ENCODE measurements at regions not wholly inside any gene's neighbourhood (a gene's known extent, or its start where the extent isn't known, plus 50 kb on each side); places are given as distances from the start of the nearest gene placed in this dataset.
"Not testable (repeated sequence)": the region's sequence is repeated elsewhere in the genome, so short reads cannot be mapped to it uniquely, and the experiment has no call there.

- DNase-seq: no peak
Measured at GRCh38 chr9:71361357-71361756, 239.9 kb upstream of the TRPM3 start.

DNA sequence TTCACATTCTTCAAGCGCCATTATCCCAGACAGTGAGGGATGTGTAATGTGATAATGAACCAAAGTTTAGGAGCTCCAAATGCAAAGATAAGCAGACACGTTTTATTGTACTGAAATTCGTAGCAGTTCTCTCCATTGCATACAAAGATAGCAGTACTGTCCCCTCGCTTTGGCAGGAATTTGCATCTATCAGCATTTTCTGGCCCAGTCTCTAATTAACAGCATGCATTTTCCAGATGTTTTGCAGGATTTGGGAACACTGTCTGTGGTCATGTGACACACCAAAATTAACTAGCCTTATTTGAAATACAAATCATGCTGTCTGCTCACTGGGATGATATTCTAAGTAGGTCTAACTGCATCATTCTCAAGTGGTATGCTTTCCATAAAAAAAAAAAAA lies 235.9 kb upstream of the TRPM3 start:
- DNase-seq: no peak

DNA sequence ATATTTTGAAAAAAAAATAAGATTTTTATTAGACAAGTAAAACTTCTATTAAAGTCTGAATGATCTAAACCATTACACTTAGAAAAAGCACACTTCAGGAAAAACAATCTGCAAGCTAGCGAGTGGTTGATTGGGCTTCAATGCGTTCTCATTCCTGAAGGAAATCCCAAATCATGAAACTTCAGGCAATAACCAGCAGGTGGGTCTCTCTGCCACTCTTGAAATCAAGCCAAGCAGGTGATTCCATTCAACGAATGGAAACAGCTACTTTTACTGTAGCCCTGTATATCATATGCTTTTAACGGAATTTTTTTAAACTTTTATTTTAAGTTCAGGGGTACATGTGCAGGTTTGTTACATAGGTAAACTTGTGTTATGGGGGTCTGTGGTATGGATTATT lies 234.5 kb upstream of the TRPM3 start:
- no peak for DNase-seq

DNA sequence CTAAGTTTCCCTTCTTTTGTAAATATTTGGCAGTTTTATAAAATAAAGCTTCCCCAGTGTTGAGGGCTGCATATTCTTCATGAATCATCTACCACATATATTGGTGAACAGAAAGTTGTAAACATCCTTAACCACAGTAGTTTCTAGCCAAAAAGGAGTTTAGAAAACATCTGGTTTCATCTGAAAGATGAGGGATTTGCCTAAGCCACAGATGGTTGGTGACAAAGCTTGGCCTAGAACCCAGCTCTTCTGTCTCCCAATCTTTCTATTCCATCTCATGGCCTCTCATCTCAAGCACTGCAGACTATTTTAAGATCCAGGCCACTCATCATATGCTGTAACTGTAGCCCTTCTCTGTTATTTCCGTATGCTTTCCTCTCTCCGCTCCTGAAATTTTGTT lies 232.3 kb upstream of the TRPM3 start:
- DNase-seq: no peak

GRCh38 chr9:71352837-71353236 lies 231.4 kb upstream of the TRPM3 start:
- no peak for DNase-seq

GRCh38 chr9:71349218-71349617 lies 227.8 kb upstream of the TRPM3 start:
- no peak for DNase-seq

DNA sequence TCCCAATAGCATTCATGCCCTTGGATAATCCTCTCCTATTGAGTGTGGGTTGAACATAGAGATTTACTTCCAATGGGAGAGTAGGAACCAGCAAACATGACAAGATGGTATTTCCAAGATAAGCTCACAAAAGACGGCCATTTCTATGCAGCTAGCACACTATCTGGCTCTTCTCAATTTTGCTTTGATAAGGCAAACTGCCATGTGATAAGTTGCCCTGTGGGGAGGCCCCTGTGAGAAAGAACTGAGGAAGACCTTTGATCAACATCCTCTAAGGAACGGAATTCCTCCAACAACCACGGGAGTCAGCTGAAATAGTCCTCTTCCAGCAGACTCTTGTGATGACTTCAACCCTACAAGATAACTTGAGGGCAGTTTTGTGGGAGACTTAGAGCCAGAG lies 211.9 kb upstream of the TRPM3 start:
- no peak for DNase-seq

DNA sequence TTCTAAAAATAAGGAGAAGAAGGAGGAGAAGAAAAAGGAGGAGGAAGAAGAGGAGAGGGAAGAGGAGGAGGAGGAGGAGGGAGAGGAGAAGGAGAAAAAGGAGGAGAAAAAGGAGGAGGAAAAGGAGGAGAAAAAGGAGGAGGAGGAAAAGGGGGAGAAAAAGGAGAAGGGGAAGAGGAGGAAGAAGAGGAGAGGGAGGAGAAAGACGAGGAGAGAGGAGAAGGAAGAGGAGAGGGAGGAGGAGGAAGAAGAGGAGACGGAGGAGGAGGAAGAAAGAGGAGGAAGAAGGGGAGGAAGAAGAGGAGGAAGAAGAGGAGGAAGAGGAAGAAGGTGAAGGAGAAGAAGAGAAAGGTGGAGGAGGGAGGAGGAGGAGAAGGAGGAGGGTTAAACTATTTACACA lies 210.2 kb upstream of the TRPM3 start:
- DNase-seq: no peak

DNA sequence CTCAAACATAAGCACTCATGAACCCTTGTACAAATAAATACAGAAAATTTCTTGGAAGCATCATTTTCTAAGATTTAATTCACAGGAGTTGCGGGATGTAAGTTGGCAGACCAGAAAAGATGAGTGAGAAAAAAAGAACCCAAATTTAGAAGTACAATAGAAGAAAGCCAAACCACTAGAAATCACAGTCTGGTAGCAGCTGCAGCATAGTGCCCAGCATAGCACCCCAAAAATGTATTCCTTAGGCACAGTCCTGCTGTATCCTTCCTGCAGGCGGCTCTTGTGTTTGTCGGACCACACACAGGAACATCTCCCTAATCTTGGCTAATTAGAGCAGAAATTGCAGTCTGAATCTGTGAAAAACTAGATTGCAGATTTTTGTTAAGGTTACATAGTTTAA lies 208.5 kb upstream of the TRPM3 start:
- no peak for DNase-seq

GRCh38 chr9:71326360-71326759 lies 204.9 kb upstream of the TRPM3 start:
- DNase-seq: no peak

GRCh38 chr9:71323357-71323756 lies 201.9 kb upstream of the TRPM3 start:
- no peak for DNase-seq

DNA sequence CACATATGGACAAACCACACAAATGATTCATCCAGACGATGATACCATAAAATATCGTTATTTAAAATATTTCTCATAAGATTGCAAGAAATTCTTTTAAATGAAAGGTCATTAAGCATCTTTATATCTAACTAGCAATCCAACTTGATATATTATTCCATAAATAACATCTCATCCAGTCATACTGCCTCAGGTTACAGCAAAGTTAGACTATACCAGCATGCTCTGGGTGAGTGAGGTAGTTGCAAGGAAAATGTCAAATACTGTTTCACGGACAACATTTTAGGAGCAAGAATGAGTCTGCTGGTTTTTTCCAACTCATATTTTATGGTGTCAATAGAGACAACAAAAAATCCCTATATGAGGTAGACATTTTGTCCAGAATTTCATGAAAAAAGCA lies 200.9 kb upstream of the TRPM3 start:
- DNase-seq: no peak

GRCh38 chr9:71308454-71308853 lies 187.0 kb upstream of the TRPM3 start:
- DNase-seq: no peak

DNA sequence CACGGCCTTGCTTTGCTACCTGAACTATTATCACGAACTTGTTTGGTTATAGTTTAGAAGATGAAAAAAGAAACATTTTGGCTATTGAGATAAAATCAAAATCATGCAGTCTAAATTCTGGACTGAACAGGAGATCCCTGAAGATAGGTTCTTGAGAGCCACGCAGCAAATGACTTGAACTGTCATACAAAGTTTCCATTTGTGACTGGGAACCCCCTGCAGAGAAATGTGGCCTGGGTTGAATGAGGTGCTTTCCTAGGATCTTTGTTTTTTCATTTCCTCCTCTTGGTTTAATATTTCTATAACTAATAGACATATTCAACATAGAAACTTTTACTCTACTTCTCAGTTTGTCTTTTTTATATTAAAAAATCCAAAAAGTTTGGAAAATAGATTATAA lies 184.7 kb upstream of the TRPM3 start:
- no peak for DNase-seq

DNA sequence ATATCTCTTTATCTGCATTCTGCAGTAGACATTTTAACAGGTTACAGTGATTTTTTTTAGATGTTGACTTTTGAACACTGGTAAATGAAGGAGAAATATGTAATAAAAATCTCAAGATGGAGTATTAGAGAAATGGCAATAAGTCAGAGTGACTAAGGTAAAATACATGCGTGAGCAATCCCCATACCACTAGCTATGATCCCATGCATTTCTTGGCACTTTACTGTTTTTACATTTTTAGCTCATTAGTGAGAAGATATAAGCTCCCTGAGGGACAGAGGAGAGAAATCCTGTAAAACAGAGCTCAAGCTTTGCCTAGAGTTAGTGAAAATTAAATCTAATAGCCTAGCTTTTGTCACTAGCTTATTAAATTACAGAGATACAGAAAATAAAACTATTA lies 181.9 kb upstream of the TRPM3 start:
- DNase-seq: no peak

GRCh38 chr9:71302776-71303175 lies 181.4 kb upstream of the TRPM3 start:
- no peak for DNase-seq

DNA sequence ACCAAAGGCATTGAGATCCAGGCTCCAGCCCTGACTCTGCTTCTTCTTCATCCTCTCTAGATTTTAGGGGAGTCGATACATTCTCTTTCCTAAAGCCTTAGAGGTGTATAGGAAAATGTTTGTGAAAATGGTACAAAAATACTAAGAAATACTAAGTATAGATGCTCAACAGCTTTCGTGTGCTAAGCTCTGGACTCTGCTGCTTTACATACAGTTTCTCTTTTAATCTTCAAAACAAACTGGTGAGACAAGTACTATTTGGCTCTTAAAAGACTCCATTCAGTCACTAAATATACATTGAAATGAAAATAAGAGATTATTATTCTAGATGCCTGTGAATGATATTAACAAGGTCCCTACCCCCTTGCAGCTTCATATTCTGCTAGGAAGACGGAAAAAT lies 174.5 kb upstream of the TRPM3 start:
- DNase-seq: no peak

GRCh38 chr9:71286146-71286545 lies 164.7 kb upstream of the TRPM3 start:
- DNase-seq: no peak

DNA sequence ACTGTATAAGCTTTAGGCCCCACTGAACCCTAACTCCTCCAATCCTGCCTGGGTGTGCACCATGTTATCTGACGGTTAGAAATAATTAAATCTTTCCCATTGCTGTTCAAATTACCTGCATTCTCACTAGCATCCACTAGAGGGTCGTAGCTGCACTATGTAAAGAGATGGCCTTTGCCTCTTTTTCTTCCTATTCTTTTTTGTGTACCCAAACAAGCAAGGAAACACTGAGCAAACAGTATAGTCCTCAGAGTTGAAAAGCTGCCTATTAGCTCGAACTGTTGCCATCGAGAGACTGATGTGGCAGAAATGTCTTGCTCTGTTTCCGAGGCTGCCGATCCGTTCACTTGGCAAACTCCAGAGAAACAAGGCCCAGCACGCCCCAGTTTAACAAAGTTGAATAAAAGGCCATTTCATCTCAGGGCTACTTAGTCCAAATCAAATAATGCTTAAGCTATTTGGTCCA lies 163.8 kb upstream of the TRPM3 start:
- DNase-seq: peak; percentile 45

- not testable (repeated sequence) for DNase-seq
Measured at GRCh38 chr9:71282116-71282515, 160.7 kb upstream of the TRPM3 start.

DNA sequence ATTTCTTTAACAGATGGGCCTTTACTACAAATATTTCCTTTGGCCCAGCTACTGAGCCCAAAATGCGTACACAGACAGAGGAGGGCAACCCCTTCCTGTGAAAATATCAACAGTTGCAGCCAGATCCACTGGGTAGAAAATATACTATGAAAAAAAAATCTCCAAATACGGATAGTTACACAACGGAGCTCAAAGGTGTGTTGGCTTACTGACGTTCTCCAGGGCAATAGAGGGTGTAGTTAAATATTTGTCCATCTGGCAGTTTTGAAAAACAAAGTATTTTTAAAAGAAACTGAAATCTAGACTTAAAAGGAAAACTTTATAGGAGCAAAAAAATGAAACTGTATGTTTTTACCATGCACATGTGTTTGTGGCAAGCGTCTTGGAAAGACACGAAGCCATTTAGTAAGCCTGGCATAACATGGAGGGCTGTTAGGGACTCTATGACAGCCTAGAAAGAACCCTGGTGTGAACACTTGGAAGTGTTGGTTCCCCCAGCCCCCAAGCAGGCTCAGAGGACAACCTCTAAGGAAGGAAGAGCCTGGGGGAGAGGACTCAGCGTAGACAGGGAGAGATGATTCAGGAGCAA lies 157.8 kb upstream of the TRPM3 start:
- DNase-seq: no peak

DNA sequence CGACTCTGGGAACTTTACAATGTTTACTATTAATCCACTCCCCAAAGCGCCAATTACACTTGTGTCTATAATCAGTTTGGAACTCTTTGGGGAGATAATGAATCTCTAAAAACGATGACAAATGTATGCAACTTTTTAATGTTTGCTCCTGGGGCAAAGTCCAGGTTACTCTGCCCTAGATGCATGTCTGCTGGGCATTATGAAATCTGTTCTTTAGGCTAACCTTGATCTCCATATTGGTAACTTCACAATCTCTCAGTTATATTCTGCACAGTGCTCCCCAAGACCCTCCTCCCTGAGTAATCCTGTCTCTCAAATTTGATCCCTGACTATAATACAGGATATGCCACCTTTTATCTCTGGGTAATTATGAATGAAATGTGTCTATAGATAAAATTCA lies 152.2 kb upstream of the TRPM3 start:
- DNase-seq: no peak

DNA sequence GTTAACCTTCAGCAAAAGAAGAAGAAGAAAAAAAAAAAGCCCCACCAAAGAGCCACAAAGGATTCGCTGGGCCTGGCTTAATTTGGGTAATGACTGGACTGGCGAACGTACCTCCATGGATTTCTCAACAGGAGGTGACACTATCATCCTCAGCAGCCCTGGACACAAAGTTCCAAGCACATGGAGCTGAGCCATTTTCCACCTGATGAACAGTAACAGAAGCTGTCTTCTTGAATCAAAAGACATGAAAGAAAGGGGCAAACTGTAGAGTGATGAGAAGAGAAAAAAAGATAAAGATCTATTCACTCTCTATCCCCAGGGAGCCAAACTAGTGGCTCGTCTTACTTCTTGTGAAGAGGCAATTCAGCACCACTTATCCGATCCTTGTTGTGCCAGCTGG lies 150.2 kb upstream of the TRPM3 start:
- no peak for DNase-seq

- DNase-seq: no peak
Measured at GRCh38 chr9:71270554-71270953, 149.1 kb upstream of the TRPM3 start.

DNA sequence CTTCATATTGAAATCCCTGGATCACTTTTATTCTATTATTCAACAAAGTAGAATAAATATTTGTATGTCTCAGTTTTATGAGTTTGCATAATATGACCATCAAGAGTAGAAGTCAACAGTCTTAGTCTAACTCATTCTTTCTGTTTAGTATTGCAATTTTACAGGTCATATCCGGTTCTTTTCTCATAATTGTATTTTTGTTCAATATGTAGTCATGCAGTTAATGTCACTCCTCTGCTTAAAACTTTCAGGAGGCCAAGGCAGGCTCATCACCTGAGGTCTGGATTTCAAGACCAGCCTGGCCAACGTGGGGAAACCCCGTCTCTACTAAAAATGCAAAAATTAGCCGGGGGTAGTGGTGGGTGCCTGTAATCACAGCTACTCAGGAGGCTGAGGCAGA lies 148.4 kb upstream of the TRPM3 start:
- no peak for DNase-seq
